ENCODE measurements at regions not wholly inside any gene's neighbourhood (a gene's known extent, or its start where the extent isn't known, plus 50 kb on each side); places are given as distances from the start of the nearest gene placed in this dataset.

DNA sequence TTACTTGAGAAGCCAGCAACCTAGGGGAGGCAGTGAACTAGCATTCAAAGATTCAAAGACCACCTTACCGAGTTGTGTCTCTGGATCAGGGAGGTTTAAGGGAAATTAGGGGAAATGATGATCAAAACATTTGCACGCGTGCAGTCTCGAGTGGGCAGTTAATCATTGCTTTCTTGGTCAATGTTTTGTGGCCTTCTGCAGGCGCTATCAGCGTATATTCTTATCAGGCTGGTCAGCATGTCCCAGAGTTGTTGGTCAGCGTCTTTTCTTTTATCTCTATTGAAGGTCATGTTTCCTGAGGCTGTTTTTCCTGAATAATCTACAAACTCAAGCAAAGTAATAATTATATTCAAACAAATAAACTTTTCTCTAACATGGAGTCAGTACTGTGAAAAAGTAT lies 84.0 kb upstream of the ZNF81 start:
- DNase-seq = no peak
- Histone ChIP-seq H3K27ac (ENCODE audit: low read length) (no peak overlapping the region), H3K9me3 (replicated peaks; ENCODE audit: insufficient read depth, low read length) (no peaks in the 10 kb centered on the region), H3F3A (ENCODE audit: insufficient read depth, low read length) (no peaks in the 10 kb centered on the region), H3K79me2 (ENCODE audit: low read length) (no peaks in the 10 kb centered on the region), H3K9ac (ENCODE audit: low read length) (no peak overlapping the region), H3K4me2 (ENCODE audit: low read depth, low read length) (no peak overlapping the region), H2AFZ (ENCODE audit: low read length) (no peak overlapping the region), H3K4me1 (ENCODE audit: low read length) (no peaks in the 10 kb centered on the region), H3K27me3 (replicated peaks; ENCODE audit: insufficient read depth, low read length) (no peaks in the 10 kb centered on the region), H3K9me2 (replicated peaks; ENCODE audit: insufficient read depth, low read length) (no peaks in the 10 kb centered on the region), H3K36me3 (replicated peaks; ENCODE audit: insufficient read depth, low read length) (no peaks in the 10 kb centered on the region), H3K4me3 (ENCODE audit: low read length) (no peak overlapping the region), H4K20me1 (ENCODE audit: insufficient read depth, low read length) (no peaks in the 10 kb centered on the region)
- TF ChIP-seq EZH2phosphoT487 (IDR thresholded peaks at IDR 0.05; ENCODE audit: low read length) (no peak), EZH2 (optimal IDR thresholded peaks at IDR 0.05; ENCODE audit: low read depth, low read length) (no peak)
- TF ChIP-seq, protein P1, sequence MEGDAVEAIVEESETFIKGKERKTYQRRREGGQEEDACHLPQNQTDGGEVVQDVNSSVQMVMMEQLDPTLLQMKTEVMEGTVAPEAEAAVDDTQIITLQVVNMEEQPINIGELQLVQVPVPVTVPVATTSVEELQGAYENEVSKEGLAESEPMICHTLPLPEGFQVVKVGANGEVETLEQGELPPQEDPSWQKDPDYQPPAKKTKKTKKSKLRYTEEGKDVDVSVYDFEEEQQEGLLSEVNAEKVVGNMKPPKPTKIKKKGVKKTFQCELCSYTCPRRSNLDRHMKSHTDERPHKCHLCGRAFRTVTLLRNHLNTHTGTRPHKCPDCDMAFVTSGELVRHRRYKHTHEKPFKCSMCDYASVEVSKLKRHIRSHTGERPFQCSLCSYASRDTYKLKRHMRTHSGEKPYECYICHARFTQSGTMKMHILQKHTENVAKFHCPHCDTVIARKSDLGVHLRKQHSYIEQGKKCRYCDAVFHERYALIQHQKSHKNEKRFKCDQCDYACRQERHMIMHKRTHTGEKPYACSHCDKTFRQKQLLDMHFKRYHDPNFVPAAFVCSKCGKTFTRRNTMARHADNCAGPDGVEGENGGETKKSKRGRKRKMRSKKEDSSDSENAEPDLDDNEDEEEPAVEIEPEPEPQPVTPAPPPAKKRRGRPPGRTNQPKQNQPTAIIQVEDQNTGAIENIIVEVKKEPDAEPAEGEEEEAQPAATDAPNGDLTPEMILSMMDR (IDR thresholded peaks at IDR 0.05; ENCODE audit: low read length) = no peak

DNA sequence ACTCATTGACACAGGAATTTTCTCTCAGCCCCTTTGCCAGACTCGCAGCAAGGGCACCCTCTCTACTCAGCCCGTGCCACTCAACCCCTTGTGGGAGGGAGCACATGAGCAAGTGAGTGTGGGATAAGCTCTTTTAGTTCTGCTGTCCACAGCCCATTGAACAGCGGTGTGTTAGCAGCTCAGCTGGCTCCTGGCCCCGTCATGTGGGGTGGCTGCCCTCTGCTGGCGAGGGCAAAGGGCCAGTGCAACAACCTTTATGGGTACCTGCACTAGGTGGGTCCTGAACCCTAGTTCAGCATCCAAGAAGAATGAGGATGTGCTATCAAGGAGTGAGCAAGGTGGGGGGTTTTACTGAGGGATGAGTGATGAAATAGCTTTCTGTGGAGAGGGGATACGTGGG lies 85.0 kb upstream of the ZNF81 start:
- Histone ChIP-seq H3K79me2 (ENCODE audit: low read length) (no peaks in the 10 kb centered on the region), H3K27me3 (replicated peaks; ENCODE audit: insufficient read depth, low read length) (no peaks in the 10 kb centered on the region), H2AFZ (ENCODE audit: low read length) (no peak overlapping the region), H3K36me3 (replicated peaks; ENCODE audit: insufficient read depth, low read length) (no peaks in the 10 kb centered on the region), H3K4me3 (ENCODE audit: low read length) (no peak overlapping the region), H3K9me2 (replicated peaks; ENCODE audit: insufficient read depth, low read length) (no peaks in the 10 kb centered on the region), H4K20me1 (ENCODE audit: insufficient read depth, low read length) (no peaks in the 10 kb centered on the region), H3F3A (ENCODE audit: insufficient read depth, low read length) (no peaks in the 10 kb centered on the region), H3K4me1 (ENCODE audit: low read length) (no peaks in the 10 kb centered on the region), H3K4me2 (ENCODE audit: low read depth, low read length) (no peak overlapping the region), H3K9me3 (replicated peaks; ENCODE audit: insufficient read depth, low read length) (no peaks in the 10 kb centered on the region), H3K27ac (ENCODE audit: low read length) (no peak overlapping the region), H3K9ac (ENCODE audit: low read length) (no peak overlapping the region)
- DNase-seq = peak; percentile 43
- TF ChIP-seq, protein P1 (IDR thresholded peaks at IDR 0.05; ENCODE audit: low read length) = peak; percentile 52
- no peak for TF ChIP-seq EZH2 (optimal IDR thresholded peaks at IDR 0.05; ENCODE audit: low read depth, low read length)

DNA sequence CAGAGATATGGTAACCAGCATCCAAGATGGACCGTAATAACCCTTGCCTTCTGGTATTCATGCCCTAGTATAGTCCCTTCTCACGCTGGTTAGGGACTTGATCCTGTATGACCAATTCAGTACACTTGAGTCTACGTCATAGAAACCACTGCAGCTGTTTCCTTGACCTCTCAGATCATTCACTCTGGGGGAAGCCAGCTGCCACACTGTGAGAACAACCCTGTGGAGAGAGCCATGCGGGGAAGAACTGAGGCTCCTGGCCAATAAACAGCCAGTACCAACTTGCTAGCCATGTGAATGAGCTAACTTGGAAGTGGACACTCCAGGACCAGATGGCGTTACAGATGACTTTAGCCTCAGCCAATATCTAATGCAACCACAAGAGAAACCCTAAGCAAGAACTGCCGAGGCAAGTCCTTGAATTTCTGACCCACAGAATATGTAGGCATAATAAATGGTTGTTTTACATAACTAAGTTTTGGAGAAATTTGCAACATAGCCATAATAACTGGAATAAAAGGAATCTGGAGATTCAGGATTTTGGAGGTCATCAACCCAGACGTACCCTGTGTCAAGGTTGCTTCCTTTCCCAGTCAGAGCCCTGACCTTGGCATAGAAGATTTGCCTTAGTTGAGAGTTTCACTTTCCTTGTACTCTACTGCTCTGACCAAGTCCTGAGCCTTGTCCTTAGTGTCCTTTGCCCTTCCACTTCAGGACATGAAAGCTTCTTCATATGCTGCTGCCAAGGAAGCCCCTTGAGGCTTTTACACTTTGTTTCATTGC lies 87.3 kb upstream of the ZNF81 start:
- no peak overlapping the region for H3K4me2 ChIP-seq (ENCODE audit: low read depth, low read length)
- H3K4me3 ChIP-seq (ENCODE audit: low read length) = no peak overlapping the region
- no peak overlapping the region for H3K9ac ChIP-seq (ENCODE audit: low read length)
- H3K27me3 ChIP-seq (replicated peaks; ENCODE audit: insufficient read depth, low read length) = no peaks in the 10 kb centered on the region
- DNase-seq = peak; percentile 15
- H2AFZ ChIP-seq (ENCODE audit: low read length) = no peak overlapping the region
- no peaks in the 10 kb centered on the region for H3F3A ChIP-seq (ENCODE audit: insufficient read depth, low read length)
- no peaks in the 10 kb centered on the region for H4K20me1 ChIP-seq (ENCODE audit: insufficient read depth, low read length)
- H3K79me2 ChIP-seq (ENCODE audit: low read length) = no peaks in the 10 kb centered on the region
- H3K9me2 ChIP-seq (replicated peaks; ENCODE audit: insufficient read depth, low read length) = no peaks in the 10 kb centered on the region
- no peaks in the 10 kb centered on the region for H3K36me3 ChIP-seq (replicated peaks; ENCODE audit: insufficient read depth, low read length)
- no peaks in the 10 kb centered on the region for H3K9me3 ChIP-seq (replicated peaks; ENCODE audit: insufficient read depth, low read length)
- no peak overlapping the region for H3K27ac ChIP-seq (ENCODE audit: low read length)
- TF ChIP-seq EZH2 (optimal IDR thresholded peaks at IDR 0.05; ENCODE audit: low read depth, low read length) (no peak), EZH2phosphoT487 (IDR thresholded peaks at IDR 0.05; ENCODE audit: low read length) (no peak)
- TF ChIP-seq, protein P1 (IDR thresholded peaks at IDR 0.05; ENCODE audit: low read length) = no peak
- no peaks in the 10 kb centered on the region for H3K4me1 ChIP-seq (ENCODE audit: low read length)

All from MM.1S (cell line).